Panc1 (cell line): ENCODE measurements at regions not wholly inside any gene's neighbourhood (a gene's known extent, or its start where the extent isn't known, plus 50 kb on each side); places are given as distances from the start of the nearest gene placed in this dataset.

ENCODE experiments used
- ATAC-seq: fragments of 200-7000 bp; cut with Tn5 transposase; 2 replicates; pipeline ENCODE4 v1.9.1; 2020; ENCODE audit warnings: mild to moderate bottlenecking, moderate library complexity
- BruUV-seq: library from RNA; stranded (reverse); fragments of 400-500 nt; replicated peaks from 2 replicates; lab custom pipeline; 2021; lab: Mats Ljungman, UMichigan
- CTCF ChIA-PET: fragments of 300-600 bp; sonication (Branson Sonifier 250); formaldehyde crosslinking; loops from one replicate; lab custom pipeline; 2022; ENCODE audit warnings: antibody characterized with exemption; lab: Charles Lee
- POLR2A ChIA-PET: fragments of 300-600 bp; sonication (Branson Sonifier 250); formaldehyde crosslinking; loops from one replicate; lab custom pipeline; 2022; ENCODE audit warnings: antibody characterized with exemption; lab: Charles Lee
- DNase-seq: peaks from one replicate; pipeline ENCODE4 v3.0.0-alpha.2; 2010; ENCODE audit warnings: low read depth, low spot score
- H3K27ac ChIP-seq: 2 replicates; pipeline ENCODE4 v1.5.1; 2011; ENCODE audit warnings: mild to moderate bottlenecking, low read length, inconsistent platforms
- H3K27me3 ChIP-seq: fragments of 200-500 bp; sonication (Bioruptor generic); 2 replicates; pipeline ENCODE4 v1.6.0; 2014; ENCODE audit warnings: low read length, inconsistent platforms; ENCODE audit not compliant: control insufficient read depth, insufficient read depth
- H3K36me3 ChIP-seq: fragments of 200-500 bp; sonication (Bioruptor generic); 2 replicates; pipeline ENCODE4 v1.5.1; 2014; ENCODE audit warnings: inconsistent platforms, mild to moderate bottlenecking, low read length, moderate library complexity; ENCODE audit not compliant: control insufficient read depth, insufficient read depth
- H3K4me1 ChIP-seq: 2 replicates; pipeline ENCODE4 v1.5.1; 2011; ENCODE audit warnings: inconsistent platforms, mild to moderate bottlenecking, low read length, moderate library complexity; ENCODE audit not compliant: control insufficient read depth, insufficient read depth
- H3K4me3 ChIP-seq, 2 experiments: 2 replicates each; pipeline ENCODE4 v1.5.1; 2011 to 2012; ENCODE audit warnings: low read depth in 2 of 2, low read length in 2 of 2, mild to moderate bottlenecking in 2 of 2, inconsistent platforms in 1 of 2, moderate library complexity in 1 of 2
- H3K9me3 ChIP-seq: fragments of 200-500 bp; sonication (Bioruptor generic); 2 replicates; pipeline ENCODE4 v1.5.1; 2014; ENCODE audit warnings: low read depth, mild to moderate bottlenecking, inconsistent platforms, low read length, moderate library complexity; ENCODE audit not compliant: control insufficient read depth, insufficient read depth
- CTCF ChIP-seq: fragments of 450-650 bp; IDR thresholded peaks from 2 replicates; pipeline ENCODE4 v1.5.1; 2017; ENCODE audit warnings: mild to moderate bottlenecking
- POLR2AphosphoS5 ChIP-seq: IDR thresholded peaks from 2 replicates; pipeline ENCODE4 v1.6.1; 2012; ENCODE audit warnings: mild to moderate bottlenecking, low read depth, low read length, moderate library complexity
- REST ChIP-seq, 2 experiments: IDR thresholded peaks; 2 replicates each; pipeline ENCODE4 v1.6.1; 2011 to 2012; ENCODE audit warnings: low read depth in 2 of 2, control low read depth in 1 of 2, low read length in 1 of 2, mild to moderate bottlenecking in 1 of 2, moderate library complexity in 1 of 2; ENCODE audit not compliant: insufficient read depth in 1 of 2
- SIN3A ChIP-seq: IDR thresholded peaks from 2 replicates; pipeline ENCODE4 v1.6.1; 2012; ENCODE audit warnings: low read depth, mild to moderate bottlenecking, low read length, moderate library complexity, borderline replicate concordance; ENCODE audit not compliant: insufficient read depth
- TCF7L2 ChIP-seq: IDR thresholded peaks from 2 replicates; pipeline ENCODE4 v1.6.1; 2011; ENCODE audit warnings: mild to moderate bottlenecking, low read depth, low read length, inconsistent platforms
- in situ Hi-C: cut with HindIII; loops from 2 replicates; pipeline ENCODE4 v1.10.0; 2016; ENCODE audit warnings: low sequenced_read_pairs, low pct_unique_long_range_greater_than_20kb
- intact Hi-C: fragments of 100-400 bp; cut with micrococcal nuclease; formaldehyde crosslinking; loops from one replicate; pipeline ENCODE4 v1.10.0; 2022; ENCODE audit not compliant: unreplicated experiment

GRCh38 chr3:157592769-157593168 is 89.6 kb upstream of the VEPH1 start:
- H3K4me3 ChIP-seq = no peak overlapping the region
- peaks cover 5% of the 10 kb centered on the region; the same call in 1 of the 2 replicates for H3K27me3 ChIP-seq
- H3K27ac ChIP-seq = no peak overlapping the region
- no peaks in the 10 kb centered on the region for H3K36me3 ChIP-seq
- CTCF ChIA-PET = interaction anchor here (0.5 to 1.4 kb wide), 2 partner anchors 13 to 1549 kb away, joined by 3 to 5 read pairs; no protein-coding TSS in a partner anchor
- ATAC-seq (no peak), DNase-seq (no peak)
- H3K4me1 ChIP-seq = no peaks in the 10 kb centered on the region
- intact Hi-C loops = no loop called here
- TF ChIP-seq SIN3A (no peak), REST (IDR thresholded peaks at IDR 0.05; ENCODE audit: insufficient read depth in 1 of 2, low read depth in 2 of 2, low read length in 1 of 2) (peak in 1 of 2 experiments; percentile 29; a peak in 1 of 4 replicates)
- H3K9me3 ChIP-seq = no peaks in the 10 kb centered on the region
- no TSS peak for BruUV-seq
- in situ Hi-C loops = no loop called here
- POLR2A ChIA-PET = no interaction called here

GRCh38 chr3:157590273-157590672 is 87.1 kb upstream of the VEPH1 start:
- in situ Hi-C loops = no loop called here
- DNase-seq (no peak), ATAC-seq (no peak)
- no TSS peak for BruUV-seq
- H3K4me3 ChIP-seq = no peak overlapping the region
- intact Hi-C loops = no loop called here
- no peaks in the 10 kb centered on the region for H3K4me1 ChIP-seq
- POLR2A ChIA-PET = no interaction called here
- H3K27ac ChIP-seq = no peak overlapping the region
- CTCF ChIA-PET = interaction anchor here (0.5 kb wide), 1 partner anchor 545 kb away, joined by 5 read pairs; no protein-coding TSS in a partner anchor
- peaks cover 5% of the 10 kb centered on the region; the same call in 1 of the 2 replicates for H3K27me3 ChIP-seq
- H3K9me3 ChIP-seq = no peaks in the 10 kb centered on the region
- no peaks in the 10 kb centered on the region for H3K36me3 ChIP-seq
- no peak for TF ChIP-seq POLR2AphosphoS5
- TF ChIP-seq CTCF = no peak

- in situ Hi-C loops = no loop called here
- no peak overlapping the region for H3K4me3 ChIP-seq
- no TSS peak for BruUV-seq
- H3K4me1 ChIP-seq = no peaks in the 10 kb centered on the region
- TF ChIP-seq POLR2AphosphoS5 = no peak
- no peak for TF ChIP-seq SIN3A
- no peak for TF ChIP-seq REST (IDR thresholded peaks at IDR 0.05; ENCODE audit: insufficient read depth in 1 of 2, low read depth in 2 of 2, low read length in 1 of 2)
- TF ChIP-seq TCF7L2 = no peak
- no peak for TF ChIP-seq CTCF
- no peak overlapping the region for H3K27ac ChIP-seq
- ChIA-PET POLR2A (no interaction called here), CTCF (interaction anchor here (1.0 kb wide), 1 partner anchor 16 kb away, joined by 4 read pairs; no protein-coding TSS in a partner anchor)
- DNase-seq = no peak
- intact Hi-C loops = no loop called here
- H3K36me3 ChIP-seq = no peaks in the 10 kb centered on the region
- ATAC-seq = no peak
- peaks cover 5% of the 10 kb centered on the region; the same call in 1 of the 2 replicates for H3K27me3 ChIP-seq
- no peaks in the 10 kb centered on the region for H3K9me3 ChIP-seq
These were observed 86.0 kb upstream of the VEPH1 start for GRCh38 chr3:157589211-157589610.
